GM06990 (cell line): ENCODE measurements at regions not wholly inside any gene's neighbourhood (a gene's known extent, or its start where the extent isn't known, plus 50 kb on each side); places are given as distances from the start of the nearest gene placed in this dataset.

Experiments
- DNase-seq: peaks from one replicate; pipeline ENCODE4 v3.0.0-alpha.2; 2011; ENCODE audit not compliant: insufficient read length; ENCODE audit errors: extremely low read depth
- H3K27me3 ChIP-seq: replicated peaks from 2 replicates; pipeline ENCODE4 v1.6.0; 2011; ENCODE audit warnings: low read length; ENCODE audit not compliant: control insufficient read depth, insufficient read depth
- H3K36me3 ChIP-seq: 2 replicates; pipeline ENCODE4 v1.5.1; 2011; ENCODE audit warnings: low read length; ENCODE audit not compliant: control insufficient read depth, insufficient read depth
- H3K4me3 ChIP-seq: replicated peaks from 2 replicates; pipeline ENCODE4 v1.5.1; 2011; ENCODE audit warnings: low read depth, mild to moderate bottlenecking, control low read depth, low read length
- TF ChIP-seq, protein P1 (sequence below): IDR thresholded peaks from 2 replicates; pipeline ENCODE4 v1.5.1; 2011; ENCODE audit warnings: low read length, control low read depth, mild to moderate bottlenecking, inconsistent platforms; ENCODE audit not compliant: insufficient read depth, poor library complexity, severe bottlenecking

- Histone ChIP-seq H3K4me3 (no peak overlapping the region), H3K27me3 (peaks cover 3% of the 10 kb centered on the region), H3K36me3 (no peaks in the 10 kb centered on the region)
- no peak for DNase-seq
- TF ChIP-seq, protein P1, sequence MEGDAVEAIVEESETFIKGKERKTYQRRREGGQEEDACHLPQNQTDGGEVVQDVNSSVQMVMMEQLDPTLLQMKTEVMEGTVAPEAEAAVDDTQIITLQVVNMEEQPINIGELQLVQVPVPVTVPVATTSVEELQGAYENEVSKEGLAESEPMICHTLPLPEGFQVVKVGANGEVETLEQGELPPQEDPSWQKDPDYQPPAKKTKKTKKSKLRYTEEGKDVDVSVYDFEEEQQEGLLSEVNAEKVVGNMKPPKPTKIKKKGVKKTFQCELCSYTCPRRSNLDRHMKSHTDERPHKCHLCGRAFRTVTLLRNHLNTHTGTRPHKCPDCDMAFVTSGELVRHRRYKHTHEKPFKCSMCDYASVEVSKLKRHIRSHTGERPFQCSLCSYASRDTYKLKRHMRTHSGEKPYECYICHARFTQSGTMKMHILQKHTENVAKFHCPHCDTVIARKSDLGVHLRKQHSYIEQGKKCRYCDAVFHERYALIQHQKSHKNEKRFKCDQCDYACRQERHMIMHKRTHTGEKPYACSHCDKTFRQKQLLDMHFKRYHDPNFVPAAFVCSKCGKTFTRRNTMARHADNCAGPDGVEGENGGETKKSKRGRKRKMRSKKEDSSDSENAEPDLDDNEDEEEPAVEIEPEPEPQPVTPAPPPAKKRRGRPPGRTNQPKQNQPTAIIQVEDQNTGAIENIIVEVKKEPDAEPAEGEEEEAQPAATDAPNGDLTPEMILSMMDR, result no peak
Measured at GRCh38 chr11:133681901-133682300, 149.6 kb upstream of the OPCML start.

GRCh38 chr11:133679896-133680295 is 147.6 kb upstream of the OPCML start:
- H3K4me3 ChIP-seq, result no peak overlapping the region
- no peaks in the 10 kb centered on the region for H3K36me3 ChIP-seq
- DNase-seq, result no peak
- TF ChIP-seq, protein P1, result no peak
- peaks cover 3% of the 10 kb centered on the region for H3K27me3 ChIP-seq

DNA sequence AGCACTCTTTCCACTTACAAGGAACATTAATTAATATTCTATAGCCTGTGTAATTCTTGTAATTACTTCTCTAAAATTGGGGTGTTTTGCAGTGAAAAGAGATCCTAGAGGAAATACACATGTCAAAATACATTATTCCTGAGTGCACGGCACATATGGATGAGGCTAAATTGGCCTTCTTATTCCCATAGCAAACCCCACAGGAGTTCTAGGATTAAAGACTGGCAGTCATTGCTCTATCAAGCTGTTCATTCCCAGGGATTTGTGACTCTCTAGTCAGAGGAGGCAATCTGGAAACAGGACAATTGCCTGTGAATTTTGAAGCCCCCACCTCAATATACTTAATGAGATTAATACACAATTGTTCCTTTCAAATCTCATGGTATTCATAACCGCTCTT is 145.9 kb upstream of the OPCML start:
- no peaks in the 10 kb centered on the region for H3K36me3 ChIP-seq

DNA sequence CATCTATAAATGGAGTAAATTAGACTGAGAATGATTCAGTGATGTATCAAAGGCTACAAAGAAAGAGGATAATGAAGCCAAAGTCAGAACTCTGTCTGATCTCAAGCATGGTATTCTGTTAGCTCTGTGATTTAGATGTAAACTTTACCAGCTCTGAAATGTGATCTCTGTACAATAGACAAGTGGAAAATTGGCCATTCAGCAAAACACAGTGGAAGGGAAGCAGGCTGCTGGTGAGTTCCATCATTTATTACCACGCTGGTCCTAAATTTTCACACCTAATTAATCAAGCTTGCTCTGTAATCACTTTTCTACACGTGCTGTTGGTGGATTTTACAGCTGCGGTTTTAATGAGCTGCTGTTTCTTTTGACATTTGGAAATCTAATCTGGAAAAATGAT is 145.1 kb upstream of the OPCML start:
- Histone ChIP-seq H3K27me3 (peaks cover 3% of the 10 kb centered on the region), H3K4me3 (no peak overlapping the region), H3K36me3 (no peaks in the 10 kb centered on the region)
- DNase-seq, result no peak
- TF ChIP-seq, protein P1, result no peak

More for the DNA sequence above, 145.9 kb upstream of the OPCML start:
- peaks cover 3% of the 10 kb centered on the region for H3K27me3 ChIP-seq
- TF ChIP-seq, protein P1, result no peak
- H3K4me3 ChIP-seq, result no peak overlapping the region
- no peak for DNase-seq

DNA sequence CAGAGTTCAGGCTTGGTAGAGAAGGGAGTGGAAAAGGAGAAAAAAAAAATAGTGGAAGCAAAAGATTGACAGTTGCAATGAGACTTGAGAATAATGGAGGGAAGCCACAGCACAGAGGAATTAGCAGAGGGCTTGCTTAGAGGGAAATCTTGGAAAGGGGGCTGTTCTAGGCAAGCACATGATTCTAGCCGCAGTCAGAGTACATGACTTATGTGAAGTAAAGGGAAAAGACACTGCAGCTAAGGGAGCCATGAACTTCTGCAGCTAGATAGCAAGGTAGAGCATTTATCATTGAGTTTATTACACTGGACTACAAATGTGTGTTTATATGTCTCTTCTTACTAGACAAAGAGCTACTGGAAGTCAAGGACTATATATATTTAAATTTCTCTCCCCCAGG is 144.0 kb upstream of the OPCML start:
- no peaks in the 10 kb centered on the region for H3K36me3 ChIP-seq
- TF ChIP-seq, protein P1, result no peak
- no peak overlapping the region for H3K4me3 ChIP-seq
- no peak for DNase-seq
- H3K27me3 ChIP-seq, result peaks cover 1% of the 10 kb centered on the region

DNA sequence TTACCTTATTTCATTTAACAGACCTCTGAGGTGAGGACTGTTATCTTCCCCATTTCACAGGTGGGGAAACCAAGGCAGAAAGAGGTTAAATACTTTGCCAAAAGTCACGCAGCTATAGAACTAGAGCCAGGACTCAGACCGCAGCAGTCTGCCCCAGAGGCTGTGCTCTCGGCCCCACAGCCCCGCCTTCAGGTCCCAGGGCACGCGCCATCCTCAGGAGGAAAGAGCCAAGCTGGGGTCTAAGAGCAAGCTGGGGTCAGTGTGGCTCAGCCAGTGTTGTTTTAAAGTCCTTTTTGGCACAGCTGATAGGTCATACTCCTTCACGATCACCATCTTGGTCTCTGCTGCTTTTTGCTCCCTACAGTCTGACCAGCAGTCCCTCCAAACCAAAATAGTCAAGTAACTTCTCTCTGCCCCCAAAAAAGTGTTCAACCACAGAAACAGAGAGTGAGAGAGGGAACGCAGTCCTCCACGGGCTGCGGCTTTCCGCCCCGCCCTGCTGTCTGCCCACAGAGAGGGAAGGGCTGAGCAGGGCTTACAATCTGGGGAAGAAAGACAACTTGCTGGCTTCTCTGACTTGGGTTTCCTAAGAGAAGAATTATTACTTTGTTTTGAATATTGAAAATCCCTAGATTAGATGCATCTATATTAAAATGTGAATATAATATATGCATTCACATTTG is 137.2 kb upstream of the OPCML start:
- H3K36me3 ChIP-seq, result no peaks in the 10 kb centered on the region
- no peak overlapping the region for H3K4me3 ChIP-seq
- no peak for DNase-seq
- TF ChIP-seq, protein P1, result no peak
- no peaks in the 10 kb centered on the region for H3K27me3 ChIP-seq
